ENCODE measurements at regions not wholly inside any gene's neighbourhood (a gene's known extent, or its start where the extent isn't known, plus 50 kb on each side); places are given as distances from the start of the nearest gene placed in this dataset.
A peak's percentile ranks its signal among the peaks of the same experiment; 100 is the strongest.

GRCh38 chr2:14396533-14397083 is 235.9 kb upstream of the LRATD1 start:
- no peak for DNase-seq

GRCh38 chr2:14398641-14399040 is 233.9 kb upstream of the LRATD1 start:
- no peak for DNase-seq

DNA sequence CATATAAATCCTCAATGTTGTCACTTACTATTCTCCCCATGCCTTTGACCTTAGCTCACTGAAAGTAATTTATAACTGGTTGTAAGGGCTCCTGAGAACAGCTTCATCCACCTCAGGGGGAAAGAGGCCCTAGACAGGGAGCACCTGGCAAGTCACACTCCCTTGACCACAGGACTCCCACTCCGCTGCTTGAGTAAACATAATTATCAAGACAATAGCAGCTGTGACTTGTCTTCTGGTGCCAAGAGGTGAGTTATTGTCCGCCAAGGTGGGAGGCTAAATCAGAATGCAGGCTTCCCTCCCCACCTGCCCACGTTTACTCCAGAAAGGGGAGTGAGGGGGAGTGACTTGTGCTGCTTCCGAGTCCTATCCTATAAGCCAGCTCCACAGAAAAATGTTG is 230.6 kb upstream of the LRATD1 start:
- no peak for DNase-seq

DNA sequence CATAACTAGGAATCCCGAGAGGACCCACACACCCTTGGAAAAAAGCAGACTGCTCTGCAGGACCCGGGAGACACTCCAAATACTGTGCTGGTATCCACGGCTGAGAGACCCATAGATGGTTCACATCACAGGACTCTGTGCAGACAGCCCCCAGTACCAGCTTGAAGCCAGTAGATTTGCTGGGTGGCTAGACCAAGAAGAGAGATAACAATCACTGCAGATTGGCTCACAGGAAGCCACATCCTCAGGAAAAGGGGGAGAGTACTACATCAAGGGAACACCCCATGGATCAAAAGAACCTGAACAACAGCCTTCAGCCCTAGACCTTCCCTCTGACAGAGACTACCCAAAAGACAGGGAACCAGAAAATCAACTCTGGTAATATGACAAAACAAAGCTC is 223.8 kb upstream of the LRATD1 start:
- DNase-seq, result no peak

DNA sequence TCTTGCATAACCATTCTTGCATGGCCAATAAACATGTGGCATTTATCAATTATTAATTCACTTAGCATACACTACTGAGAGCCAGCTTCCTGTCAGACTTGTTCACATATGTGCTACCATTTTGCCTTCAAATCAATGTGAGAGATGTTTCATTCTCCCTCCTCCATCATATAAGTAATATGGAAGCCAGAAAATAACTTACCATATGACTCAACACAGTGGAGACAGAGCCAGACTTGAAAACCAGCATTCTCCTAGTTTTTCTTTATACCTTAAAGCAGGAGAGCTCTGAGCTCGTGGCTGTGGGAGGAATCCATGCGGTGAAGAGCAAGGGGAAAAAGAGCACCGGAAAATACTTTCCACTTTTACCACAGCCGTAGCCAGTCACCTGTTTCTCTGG is 215.0 kb upstream of the LRATD1 start:
- DNase-seq, result no peak

DNA sequence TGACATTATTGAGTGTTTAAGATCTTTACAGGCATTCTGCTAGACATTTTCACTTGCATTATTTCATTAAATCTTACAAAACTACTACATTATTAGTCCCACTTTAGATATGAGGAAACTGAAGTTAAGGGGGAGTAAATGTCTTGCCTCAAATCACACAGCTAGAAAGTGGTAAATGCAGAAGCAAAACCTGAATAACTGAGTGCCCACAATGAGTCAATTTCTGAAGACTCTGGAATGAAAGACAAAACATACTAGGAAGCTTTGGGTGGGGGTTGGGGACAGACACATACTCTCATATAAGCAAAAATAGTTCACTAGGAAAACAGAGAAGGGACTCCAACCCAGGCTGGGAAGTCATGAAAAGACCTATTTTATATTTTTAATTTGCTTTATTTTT is 214.4 kb upstream of the LRATD1 start:
- DNase-seq, result peak; percentile 5

DNA sequence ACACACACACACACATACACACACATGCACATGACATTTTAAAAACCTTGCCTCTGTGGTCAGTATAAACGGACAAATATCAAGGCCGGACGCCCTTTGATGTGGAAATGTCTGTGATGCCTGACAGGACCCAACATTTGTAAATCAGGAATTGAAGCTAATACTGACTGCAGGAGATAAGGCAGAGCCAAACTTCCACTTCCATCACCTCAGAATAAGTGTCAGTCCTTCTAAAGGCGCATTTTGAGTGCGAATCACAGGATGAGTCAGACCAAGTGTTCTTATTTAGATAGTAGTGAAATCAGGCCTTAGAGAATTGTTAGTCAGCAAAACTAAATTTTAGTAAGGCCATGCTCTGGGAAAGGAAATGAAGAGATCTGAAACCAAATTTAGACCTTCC is 211.7 kb upstream of the LRATD1 start:
- DNase-seq, result peak; percentile 71

DNA sequence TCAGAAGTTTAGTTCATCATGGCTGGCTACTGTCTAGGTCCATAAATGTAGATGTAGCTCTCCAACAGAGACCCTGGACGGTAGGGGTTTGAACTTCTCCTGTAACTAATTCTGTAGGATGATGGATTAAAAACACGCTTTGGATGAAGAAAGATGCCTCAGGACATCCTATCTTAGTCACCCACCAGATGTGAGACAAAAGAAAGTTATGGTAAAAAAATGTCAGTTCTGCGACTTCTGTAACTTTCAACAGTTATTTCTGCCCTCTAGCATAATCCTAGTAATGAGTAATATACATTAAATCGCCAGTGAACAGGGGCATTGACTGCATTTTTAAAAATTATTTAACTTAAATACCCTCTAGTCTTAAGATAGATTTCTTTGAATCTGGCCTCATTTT is 210.1 kb upstream of the LRATD1 start:
- no peak for DNase-seq

DNA sequence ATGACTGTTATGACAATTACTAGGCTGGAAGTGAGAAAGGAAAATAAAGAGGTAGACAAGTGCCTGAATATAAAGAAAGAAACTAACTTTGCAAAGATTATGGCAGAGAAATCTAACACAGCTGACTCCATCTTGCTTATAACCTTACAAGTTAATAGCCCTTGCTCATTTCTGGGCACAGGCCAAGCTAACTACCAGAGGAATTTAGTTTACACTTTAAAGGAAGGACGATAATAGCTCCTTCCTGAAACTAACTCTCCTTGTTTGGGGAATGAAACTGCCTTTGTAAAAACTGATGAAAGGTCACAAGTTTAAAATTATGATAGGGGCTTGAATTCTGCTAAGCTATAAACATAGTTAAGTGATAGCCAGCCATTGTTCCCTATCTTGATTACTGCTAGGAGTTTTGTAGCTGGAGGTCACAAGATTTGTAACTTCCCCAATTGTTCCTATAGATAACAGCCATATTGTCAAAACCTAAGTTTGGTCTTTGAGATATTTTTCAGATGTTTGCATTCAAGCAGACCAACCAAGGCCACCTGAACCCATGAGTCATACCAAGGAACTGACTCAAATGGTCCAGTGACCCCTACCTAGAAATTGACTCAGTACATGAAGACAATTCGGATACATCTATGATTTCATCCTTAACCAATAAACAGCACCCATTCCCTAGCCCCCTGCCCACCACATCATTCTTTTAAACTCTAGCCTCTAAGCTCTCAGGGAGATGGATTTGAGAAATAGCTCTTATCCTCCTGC is 209.2 kb upstream of the LRATD1 start:
- DNase-seq, result peak; percentile 3

DNA sequence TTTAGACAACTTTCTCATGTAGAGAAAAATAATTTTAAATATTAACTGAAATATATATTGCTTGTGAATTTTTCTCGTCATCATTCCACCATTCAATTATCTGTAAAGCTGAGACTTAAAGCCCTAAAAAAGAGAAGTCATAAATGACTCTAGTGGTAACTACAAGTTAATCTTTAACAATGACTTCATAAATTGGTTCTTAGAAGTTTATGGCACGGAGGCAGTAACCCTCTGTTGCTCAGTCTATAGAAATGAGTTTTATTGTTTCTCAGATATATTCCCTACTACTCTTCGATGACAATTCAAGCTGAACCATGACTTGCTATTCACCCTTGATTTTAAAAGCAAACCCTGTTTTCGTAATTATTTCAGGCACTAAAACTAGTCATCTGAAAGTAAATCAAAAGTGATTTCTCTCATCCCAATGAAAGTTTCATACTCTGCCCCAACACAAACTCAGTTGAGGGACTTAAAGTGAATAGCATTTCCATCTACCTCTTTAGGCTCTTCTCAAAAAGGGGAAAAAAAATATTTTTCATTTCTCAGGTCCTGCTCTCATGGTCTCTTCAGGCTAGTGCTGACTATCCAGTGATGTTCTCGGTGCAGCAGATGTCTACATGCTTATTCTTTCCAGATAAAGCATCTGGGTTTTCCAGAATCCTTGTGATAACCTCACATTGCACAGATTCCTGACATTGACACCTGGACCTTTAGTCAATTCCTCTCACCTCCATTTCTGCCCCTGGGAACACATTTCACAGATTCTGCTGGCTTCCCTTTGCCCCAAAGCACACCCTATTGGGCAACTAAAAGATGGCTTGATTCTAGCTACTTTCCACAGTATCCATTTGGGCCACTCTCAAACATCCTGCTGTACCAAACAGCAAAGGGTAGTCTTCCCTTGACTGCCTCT is 207.8 kb upstream of the LRATD1 start:
- DNase-seq, result no peak

- no peak for DNase-seq
Observed at GRCh38 chr2:14425869-14426268, 206.6 kb upstream of the LRATD1 start.

DNA sequence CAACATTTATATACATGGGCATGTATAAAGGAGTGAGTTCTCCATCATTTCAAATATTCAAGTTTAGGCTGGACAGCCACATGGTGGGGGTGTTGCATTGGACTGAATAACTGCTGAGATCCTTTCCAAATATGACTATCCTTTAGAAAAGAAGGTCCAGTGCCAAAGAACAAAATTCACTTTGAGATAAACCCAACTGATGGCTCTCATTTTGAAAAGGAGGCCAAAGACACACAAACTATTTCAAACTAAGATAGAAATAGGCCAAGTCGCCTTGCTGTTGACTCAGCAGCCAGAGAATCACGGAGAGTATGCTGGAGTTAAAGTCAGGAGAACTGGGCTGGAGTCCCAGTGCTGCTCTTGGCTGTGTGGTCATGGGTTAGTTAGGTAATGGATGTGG is 204.5 kb upstream of the LRATD1 start:
- DNase-seq, result peak; percentile 52

DNA sequence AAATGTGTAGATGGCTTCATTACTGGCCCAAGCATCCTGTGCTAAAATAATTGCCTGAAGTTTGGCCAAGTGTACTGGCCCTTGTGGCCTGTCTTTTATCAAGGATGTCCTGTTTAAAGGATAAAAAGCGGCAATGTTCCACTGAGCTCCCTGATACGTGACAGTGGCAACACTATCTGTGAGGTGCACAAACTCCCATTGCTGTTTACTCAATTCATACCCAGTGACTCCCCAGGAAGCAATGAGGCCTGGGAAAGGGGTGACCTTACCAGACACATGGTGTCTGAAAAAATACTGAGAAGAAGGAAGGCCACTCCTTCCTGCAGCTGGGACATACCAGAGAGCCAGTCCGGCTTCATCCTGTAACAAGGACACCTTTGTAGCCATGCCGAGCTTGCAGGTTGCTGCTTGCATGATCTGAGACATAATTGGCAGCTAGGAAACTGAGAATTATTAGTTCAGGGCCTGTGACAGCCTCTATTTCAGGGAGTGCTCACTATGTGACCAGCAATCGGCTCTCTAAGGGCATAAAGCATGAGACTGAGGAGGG is 198.5 kb upstream of the LRATD1 start:
- no peak for DNase-seq

DNA sequence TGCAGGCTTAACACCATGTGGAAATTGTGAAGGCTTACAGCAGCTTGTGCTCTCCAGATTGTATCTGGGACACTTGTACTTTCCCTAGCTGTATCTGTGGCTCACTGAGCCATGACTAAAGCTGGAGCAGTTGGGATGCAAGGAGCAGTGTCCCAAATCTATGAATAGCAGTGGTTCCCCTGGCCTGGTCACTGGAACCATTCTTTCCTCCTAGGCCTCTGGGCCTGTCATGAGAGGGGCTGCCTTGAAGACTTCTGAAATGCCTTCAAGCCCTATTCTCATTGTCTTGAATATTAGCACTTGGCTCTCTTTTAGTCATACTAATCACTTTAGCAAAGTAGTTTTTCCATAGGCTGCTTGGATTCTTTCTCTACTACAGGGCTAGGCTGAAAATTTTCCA is 186.8 kb upstream of the LRATD1 start:
- no peak for DNase-seq

- DNase-seq, result no peak
Observed at GRCh38 chr2:14448340-14448739, 184.2 kb upstream of the LRATD1 start.

DNA sequence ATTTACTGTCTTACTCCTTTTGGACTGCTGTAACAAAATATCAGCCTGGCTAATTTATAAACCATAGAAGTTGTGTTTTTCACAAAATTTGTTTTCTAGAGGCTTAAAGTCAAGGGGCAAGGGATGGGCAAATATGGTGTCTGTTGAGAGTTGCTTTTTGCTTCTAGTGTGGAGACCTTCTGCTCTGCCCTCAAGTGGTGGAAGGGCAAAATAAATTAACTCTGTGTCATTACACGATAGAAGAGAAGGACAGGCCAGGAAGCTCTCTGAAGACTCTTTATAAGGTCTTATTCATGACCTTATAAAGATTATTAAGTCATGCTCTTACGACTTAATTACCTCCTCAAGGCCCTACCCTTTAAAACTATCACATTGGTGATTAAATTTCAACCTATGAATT is 181.2 kb upstream of the LRATD1 start:
- no peak for DNase-seq

DNA sequence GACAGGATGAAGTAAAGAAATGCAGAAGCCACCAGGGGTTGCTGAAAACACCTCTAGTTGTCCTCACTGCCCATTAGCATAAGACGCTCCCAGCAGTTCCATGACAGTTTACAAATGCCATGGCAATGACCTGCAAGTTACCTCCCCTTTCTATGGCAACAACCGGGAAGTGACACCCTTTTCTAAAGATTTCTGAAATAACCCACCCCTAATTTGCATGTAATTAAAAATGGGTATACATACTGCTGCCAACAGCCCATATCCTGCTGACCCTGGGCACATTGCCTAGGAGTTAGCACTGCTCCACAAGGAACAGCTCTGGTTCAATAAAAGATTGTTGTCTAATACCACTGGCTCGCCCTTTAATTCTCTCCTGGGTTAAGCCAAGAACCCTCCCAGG is 178.3 kb upstream of the LRATD1 start:
- DNase-seq, result no peak

DNA sequence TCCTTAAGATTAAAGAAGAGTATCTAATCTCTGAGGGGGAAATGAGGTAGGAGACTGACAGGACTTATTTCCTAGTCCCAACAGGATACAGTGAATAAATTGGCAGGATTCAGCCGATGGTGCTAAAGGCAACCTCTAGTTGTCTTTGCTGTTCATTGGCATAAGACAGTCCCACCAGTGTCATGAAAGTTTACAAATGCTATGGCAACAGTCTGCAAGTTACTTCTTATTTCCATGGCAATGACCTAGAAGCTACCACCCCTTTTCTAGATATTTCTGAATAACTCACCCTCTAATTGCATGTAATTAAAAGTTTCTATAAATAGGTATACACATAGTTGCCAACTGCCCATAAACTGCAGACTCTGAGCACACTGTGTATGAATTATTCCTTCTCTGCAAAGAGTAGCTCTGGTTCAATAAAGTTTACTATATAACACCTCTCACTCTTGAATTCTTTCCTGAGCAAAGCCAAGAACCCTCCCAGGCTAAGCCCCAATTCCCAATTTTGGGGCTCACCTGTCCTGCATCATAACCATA is 172.7 kb upstream of the LRATD1 start:
- DNase-seq, result no peak

GRCh38 chr2:14475994-14476393 is 156.5 kb upstream of the LRATD1 start:
- DNase-seq, result no peak

- DNase-seq, result no peak
Observed at GRCh38 chr2:14479486-14479885, 153.0 kb upstream of the LRATD1 start.

GRCh38 chr2:14480120-14480519 is 152.4 kb upstream of the LRATD1 start:
- DNase-seq, result no peak

DNA sequence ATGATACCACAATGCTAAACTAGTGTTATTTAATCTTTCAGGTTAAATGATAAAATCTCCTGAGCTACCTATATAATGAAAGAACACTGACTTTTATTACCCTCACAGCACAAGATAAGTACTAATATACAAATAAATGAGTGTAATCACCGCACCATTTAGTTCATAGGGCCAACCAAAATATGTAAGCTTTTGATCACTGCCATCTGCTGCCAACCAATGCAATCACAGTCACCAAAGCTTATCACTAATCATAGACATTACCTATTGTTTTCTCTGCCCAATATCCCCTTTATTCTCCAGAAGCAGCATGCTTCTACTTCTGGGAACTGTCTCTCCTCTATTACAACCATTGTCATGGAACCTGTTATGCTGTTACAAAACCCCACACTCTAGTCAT is 151.6 kb upstream of the LRATD1 start:
- DNase-seq, result no peak

- peak; percentile 97 for DNase-seq
Observed at GRCh38 chr2:14492920-14493503, 139.5 kb upstream of the LRATD1 start.

Data from HCEC 1CT (cell line).